ENCODE measurements at regions not wholly inside any gene's neighbourhood (a gene's known extent, or its start where the extent isn't known, plus 50 kb on each side); places are given as distances from the start of the nearest gene placed in this dataset.

DNA sequence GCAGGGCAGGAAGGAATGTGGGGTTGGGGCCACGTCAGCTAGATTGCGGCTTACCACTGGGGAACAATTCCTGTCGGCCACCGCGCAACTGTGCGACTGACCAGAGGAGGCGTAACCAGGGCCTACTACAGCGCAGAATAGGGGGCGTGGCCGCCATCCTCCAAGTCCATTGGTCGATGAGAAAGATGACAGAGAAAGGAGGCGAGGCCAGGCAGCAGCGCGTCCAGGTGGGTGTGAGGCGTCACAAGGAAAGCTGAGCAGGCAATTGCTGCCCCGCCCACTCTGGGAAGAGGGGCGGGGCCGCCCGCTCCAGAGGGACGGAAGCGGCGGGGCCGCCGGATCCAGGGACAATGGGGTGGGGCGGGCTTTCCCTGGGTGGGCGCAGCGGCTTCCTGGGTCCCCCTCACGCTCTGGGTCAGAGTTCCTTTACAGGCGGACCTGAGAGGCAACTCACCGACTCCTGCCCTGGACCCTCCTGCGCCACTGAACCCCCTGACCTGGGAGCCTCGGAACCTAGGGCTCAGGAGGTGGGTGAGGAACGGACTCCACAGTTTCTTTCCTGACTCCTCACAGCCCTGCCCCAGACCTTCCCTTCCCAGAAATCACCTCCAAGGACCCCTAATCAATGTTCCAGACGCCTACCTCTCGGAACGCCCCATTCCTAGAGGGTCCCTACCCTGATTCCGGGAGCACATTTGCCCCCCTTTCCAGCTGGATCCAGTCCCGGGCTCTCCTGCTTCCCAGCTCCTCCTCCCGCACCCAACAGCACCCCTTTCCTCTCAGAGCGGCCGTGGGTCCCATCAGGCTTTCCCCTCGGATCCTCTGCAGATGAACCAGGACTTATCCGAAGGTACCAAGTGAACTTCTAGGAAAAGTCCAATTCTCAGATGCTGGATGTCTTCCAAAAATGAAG lies 101.5 kb upstream of the ZNF492 start:
- TF ChIP-seq, protein P1, sequence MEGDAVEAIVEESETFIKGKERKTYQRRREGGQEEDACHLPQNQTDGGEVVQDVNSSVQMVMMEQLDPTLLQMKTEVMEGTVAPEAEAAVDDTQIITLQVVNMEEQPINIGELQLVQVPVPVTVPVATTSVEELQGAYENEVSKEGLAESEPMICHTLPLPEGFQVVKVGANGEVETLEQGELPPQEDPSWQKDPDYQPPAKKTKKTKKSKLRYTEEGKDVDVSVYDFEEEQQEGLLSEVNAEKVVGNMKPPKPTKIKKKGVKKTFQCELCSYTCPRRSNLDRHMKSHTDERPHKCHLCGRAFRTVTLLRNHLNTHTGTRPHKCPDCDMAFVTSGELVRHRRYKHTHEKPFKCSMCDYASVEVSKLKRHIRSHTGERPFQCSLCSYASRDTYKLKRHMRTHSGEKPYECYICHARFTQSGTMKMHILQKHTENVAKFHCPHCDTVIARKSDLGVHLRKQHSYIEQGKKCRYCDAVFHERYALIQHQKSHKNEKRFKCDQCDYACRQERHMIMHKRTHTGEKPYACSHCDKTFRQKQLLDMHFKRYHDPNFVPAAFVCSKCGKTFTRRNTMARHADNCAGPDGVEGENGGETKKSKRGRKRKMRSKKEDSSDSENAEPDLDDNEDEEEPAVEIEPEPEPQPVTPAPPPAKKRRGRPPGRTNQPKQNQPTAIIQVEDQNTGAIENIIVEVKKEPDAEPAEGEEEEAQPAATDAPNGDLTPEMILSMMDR (IDR thresholded peaks at IDR 0.05) = no peak
- TF ChIP-seq EZH2 (IDR thresholded peaks at IDR 0.05) (no peak), EZH2phosphoT487 (IDR thresholded peaks at IDR 0.05) (no peak)

Data from neural progenitor cell (in vitro differentiated cells).